GM12875 (cell line): ENCODE measurements at regions not wholly inside any gene's neighbourhood (a gene's known extent, or its start where the extent isn't known, plus 50 kb on each side); places are given as distances from the start of the nearest gene placed in this dataset.
"Not testable (repeated sequence)": the region's sequence is repeated elsewhere in the genome, so short reads cannot be mapped to it uniquely, and the experiment has no call there.

ENCODE experiments used
- H3K4me3 ChIP-seq: one replicate; pipeline ENCODE4 v1.5.1; 2011; ENCODE audit warnings: low read depth, low read length, control low read depth
- TF ChIP-seq, protein P1 (sequence below): IDR thresholded peaks from 2 replicates; pipeline ENCODE4 v1.5.1; 2011; ENCODE audit warnings: low read depth, mild to moderate bottlenecking, control low read depth, inconsistent platforms, low read length, moderate library complexity, borderline replicate concordance; ENCODE audit not compliant: insufficient read depth

DNA sequence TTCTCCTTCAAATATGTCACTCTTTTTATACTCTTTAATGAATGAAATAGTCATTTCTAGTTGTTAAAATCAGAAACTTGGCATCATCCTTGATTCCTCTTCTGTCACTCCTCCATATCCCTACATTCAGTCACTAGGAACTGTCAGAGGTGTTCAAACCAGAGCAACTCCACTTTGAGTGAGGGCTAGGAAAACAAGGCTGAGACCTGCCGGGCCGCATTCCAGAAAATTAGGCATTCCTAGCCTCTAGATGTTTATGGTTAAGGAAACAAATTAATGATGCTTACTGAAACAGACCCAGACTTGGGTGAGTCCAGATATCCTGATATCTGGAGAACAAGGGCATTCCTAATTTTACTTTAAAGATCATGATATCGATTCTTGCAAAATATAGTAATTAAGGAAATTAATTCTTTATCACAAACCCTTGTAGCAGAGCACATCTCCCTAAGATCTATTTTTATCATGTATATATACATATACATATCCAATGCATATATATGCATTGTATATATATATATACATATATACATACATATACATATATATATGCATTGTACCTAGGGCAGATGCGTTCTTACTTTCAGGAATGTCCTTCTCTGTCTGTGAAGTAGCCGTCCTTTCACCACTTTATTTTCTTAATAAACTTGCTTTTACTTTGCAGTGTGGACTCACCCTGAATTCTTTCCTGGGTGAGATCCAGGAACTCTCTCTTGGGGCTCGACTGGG is 98.4 kb upstream of the GC start:
- H3K4me3 ChIP-seq = no peak overlapping the region
- TF ChIP-seq, protein P1, sequence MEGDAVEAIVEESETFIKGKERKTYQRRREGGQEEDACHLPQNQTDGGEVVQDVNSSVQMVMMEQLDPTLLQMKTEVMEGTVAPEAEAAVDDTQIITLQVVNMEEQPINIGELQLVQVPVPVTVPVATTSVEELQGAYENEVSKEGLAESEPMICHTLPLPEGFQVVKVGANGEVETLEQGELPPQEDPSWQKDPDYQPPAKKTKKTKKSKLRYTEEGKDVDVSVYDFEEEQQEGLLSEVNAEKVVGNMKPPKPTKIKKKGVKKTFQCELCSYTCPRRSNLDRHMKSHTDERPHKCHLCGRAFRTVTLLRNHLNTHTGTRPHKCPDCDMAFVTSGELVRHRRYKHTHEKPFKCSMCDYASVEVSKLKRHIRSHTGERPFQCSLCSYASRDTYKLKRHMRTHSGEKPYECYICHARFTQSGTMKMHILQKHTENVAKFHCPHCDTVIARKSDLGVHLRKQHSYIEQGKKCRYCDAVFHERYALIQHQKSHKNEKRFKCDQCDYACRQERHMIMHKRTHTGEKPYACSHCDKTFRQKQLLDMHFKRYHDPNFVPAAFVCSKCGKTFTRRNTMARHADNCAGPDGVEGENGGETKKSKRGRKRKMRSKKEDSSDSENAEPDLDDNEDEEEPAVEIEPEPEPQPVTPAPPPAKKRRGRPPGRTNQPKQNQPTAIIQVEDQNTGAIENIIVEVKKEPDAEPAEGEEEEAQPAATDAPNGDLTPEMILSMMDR = no peak

DNA sequence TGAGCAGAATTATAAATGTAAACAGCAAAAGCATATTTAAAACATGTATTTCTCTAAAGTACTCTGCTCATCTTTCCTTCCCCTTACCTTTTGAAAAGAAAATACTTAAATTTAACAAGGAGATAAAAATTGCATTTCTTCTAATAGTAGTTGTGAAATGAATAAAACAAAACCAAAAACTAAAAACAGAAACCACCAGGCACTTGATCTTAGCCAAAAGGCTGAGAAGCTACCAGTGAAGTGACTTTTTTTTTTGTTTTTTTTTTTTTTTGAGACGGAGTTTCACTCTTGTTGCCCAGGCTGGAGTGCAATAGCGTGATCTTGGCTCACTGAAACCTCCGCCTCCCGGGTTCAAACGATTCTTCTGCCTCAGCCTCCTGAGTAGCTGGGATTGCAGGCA is 116.5 kb upstream of the GC start:
- not testable (repeated sequence) for H3K4me3 ChIP-seq

GRCh38 chr4:71905594-71905993 is 121.7 kb upstream of the GC start:
- H3K4me3 ChIP-seq = not testable (repeated sequence)

- TF ChIP-seq, protein P1 = no peak
- H3K4me3 ChIP-seq = no peak overlapping the region
These were observed 122.2 kb upstream of the GC start for GRCh38 chr4:71906096-71906495.

- H3K4me3 ChIP-seq = no peak overlapping the region
- TF ChIP-seq, protein P1 = no peak
These were observed 123.2 kb upstream of the GC start for GRCh38 chr4:71907071-71907470.

DNA sequence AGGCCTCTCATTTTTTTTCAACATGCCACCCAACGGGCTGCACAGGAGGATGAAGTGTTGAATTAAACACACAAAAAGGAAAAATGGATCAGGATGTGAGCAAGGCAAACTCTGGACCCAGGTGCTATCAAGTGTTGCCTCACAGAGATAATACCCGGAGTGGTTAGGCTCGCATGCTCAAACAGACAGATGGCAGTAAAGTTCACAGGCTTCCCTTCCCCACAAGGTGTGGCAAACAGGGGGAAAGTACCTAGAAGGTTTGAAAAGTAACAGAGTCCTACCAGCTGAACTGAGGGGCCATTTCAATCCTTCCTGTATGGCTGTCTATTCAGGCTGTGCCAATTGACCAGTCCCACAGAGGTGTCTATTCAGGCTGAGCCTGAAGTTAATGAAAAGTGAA is 123.9 kb upstream of the GC start:
- TF ChIP-seq, protein P1 = no peak

GRCh38 chr4:71913275-71913674 is 118.5 kb upstream of the NPFFR2 start:
- no peak overlapping the region for H3K4me3 ChIP-seq
- TF ChIP-seq, protein P1 = no peak

More for the DNA sequence above, 123.9 kb upstream of the GC start:
- H3K4me3 ChIP-seq = no peak overlapping the region

DNA sequence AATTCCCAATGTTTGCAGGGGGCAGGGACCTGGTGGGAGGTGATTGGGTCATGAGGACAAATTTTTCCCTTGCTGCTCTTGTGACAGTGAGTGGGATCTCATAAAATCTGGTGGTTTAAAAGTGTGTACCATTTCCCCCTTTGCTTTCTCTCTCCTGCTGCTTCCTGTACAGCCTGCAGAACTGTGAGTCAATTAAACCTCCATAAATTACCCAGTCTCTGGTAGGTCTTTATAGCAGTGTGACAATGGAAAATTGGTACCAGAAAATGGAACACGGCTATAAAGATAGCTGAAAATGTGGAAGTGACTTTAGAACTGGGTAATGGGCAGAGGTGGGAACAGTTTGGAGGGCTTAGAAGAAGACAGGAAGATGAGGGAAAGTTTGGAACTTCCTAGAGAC is 108.7 kb upstream of the NPFFR2 start:
- TF ChIP-seq, protein P1 = no peak
- H3K4me3 ChIP-seq = no peak overlapping the region
